HEK293T (cell line): ENCODE measurements at regions not wholly inside any gene's neighbourhood (a gene's known extent, or its start where the extent isn't known, plus 50 kb on each side); places are given as distances from the start of the nearest gene placed in this dataset.

ENCODE experiments used
- BHLHE40 ChIP-seq: fragments of 450-650 bp; IDR thresholded peaks from 2 replicates; pipeline ENCODE4 v1.6.1; 2016; ENCODE audit warnings: mild to moderate bottlenecking, moderate library complexity, borderline replicate concordance
- CTBP1 ChIP-seq: fragments of 450-650 bp; IDR thresholded peaks from 2 replicates; pipeline ENCODE4 v1.6.1; 2016; ENCODE audit warnings: borderline replicate concordance
- ELF4 ChIP-seq: fragments of 450-650 bp; IDR thresholded peaks from 2 replicates; pipeline ENCODE4 v1.6.1; 2017; ENCODE audit warnings: antibody characterized with exemption
- FOXA1 ChIP-seq: fragments of 450-650 bp; IDR thresholded peaks from 2 replicates; pipeline ENCODE4 v1.6.1; 2016; ENCODE audit warnings: mild to moderate bottlenecking
- FOXK2 ChIP-seq: fragments of 450-650 bp; IDR thresholded peaks from 2 replicates; pipeline ENCODE4 v1.6.1; 2016; ENCODE audit warnings: mild to moderate bottlenecking
- FOXM1 ChIP-seq: fragments of 450-650 bp; IDR thresholded peaks from 2 replicates; pipeline ENCODE4 v1.6.1; 2017; ENCODE audit warnings: mild to moderate bottlenecking, borderline replicate concordance
- HDGF ChIP-seq: fragments of 450-650 bp; IDR thresholded peaks from 2 replicates; pipeline ENCODE4 v1.6.1; 2017; ENCODE audit warnings: antibody characterized with exemption, borderline replicate concordance
- L3MBTL2 ChIP-seq: fragments of 450-650 bp; conservative IDR thresholded peaks from 2 replicates; pipeline ENCODE4 v1.6.1; 2016; ENCODE audit warnings: mild to moderate bottlenecking
- NFRKB ChIP-seq: fragments of 450-650 bp; IDR thresholded peaks from 2 replicates; pipeline ENCODE4 v1.6.1; 2016; ENCODE audit warnings: mild to moderate bottlenecking, moderate library complexity
- PKNOX1 ChIP-seq: fragments of 450-650 bp; IDR thresholded peaks from 2 replicates; pipeline ENCODE4 v1.6.1; 2016
- SP1 ChIP-seq: fragments of 450-650 bp; IDR thresholded peaks from 2 replicates; pipeline ENCODE4 v1.6.1; 2017
- SUZ12 ChIP-seq: fragments of 450-650 bp; IDR thresholded peaks from 2 replicates; pipeline ENCODE4 v1.6.1; 2016; ENCODE audit warnings: mild to moderate bottlenecking
- TARDBP ChIP-seq: fragments of 450-650 bp; IDR thresholded peaks from 2 replicates; pipeline ENCODE4 v1.6.1; 2016
- ZNF384 ChIP-seq: fragments of 450-650 bp; IDR thresholded peaks from 2 replicates; pipeline ENCODE4 v1.6.1; 2016

DNA sequence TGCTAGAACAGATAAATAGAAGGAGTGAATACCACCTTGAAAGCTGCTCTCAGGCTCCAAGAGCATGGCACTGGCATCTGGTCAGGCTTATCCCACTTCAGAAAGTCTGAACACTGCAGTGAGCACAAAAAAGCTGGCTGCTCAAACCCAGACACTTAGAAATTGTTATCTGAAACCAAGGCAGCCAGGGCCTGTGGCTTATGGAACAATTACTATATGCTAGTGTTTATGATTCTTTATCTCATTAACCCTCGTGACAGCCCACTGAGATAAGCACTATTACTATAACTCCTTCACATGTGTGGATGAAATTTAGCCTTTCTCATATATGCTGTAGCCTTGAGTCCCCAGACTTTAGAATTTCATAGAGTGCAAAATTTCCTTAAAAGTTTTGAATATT, 400.2 kb downstream of the RAB38 start:
- TF ChIP-seq FOXM1 (no peak), FOXA1 (no peak), BHLHE40 (no peak), ZNF384 (no peak), PKNOX1 (no peak), SP1 (no peak), ELF4 (no peak), FOXK2 (no peak), HDGF (no peak), SUZ12 (no peak), NFRKB (no peak), TARDBP (no peak), L3MBTL2 (no peak), CTBP1 (no peak)
